Epidermal melanocyte (primary cell): ENCODE measurements at regions not wholly inside any gene's neighbourhood (a gene's known extent, or its start where the extent isn't known, plus 50 kb on each side); places are given as distances from the start of the nearest gene placed in this dataset.
A peak's percentile ranks its signal among the peaks of the same experiment; 100 is the strongest.

Experiments used
- DNase-seq: peaks from one replicate; pipeline ENCODE4 v3.0.0; 2011; ENCODE audit warnings: low spot score; ENCODE audit not compliant: insufficient read length

DNA sequence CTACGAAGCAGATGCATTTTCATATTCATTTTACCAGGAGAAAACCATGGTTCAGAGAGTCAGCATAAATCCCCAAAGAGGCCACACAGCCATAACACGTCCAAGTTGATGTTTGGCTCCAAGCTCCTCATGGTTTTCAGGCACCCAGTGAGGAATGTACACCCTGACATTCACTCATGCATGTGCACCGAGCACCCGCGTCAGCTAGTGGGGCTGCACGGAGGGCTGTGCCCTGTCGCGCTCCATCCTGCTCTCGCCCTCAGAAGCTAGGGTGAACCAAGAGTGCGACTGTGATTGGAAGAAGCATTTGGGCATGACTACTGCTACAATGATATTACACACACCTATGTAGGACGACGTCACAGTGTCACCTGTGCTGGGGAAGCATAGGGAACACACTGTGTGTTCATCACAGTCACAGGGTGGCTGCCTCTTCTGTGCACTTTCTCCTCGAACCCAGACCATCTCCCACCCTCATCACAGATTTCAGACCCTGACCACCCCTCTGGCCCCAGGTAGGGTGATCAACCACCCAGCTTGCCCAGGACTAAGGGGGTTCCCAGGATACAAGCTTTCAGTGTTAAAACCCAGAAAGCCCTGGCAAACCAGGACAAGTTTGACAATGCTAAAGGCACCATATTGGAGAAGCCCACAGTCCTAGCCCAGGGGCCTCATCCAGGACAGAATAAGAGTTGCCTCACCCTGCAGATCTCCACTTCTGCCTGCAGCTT, 148.6 kb upstream of the ZNF507 start:
- no peak for DNase-seq

DNA sequence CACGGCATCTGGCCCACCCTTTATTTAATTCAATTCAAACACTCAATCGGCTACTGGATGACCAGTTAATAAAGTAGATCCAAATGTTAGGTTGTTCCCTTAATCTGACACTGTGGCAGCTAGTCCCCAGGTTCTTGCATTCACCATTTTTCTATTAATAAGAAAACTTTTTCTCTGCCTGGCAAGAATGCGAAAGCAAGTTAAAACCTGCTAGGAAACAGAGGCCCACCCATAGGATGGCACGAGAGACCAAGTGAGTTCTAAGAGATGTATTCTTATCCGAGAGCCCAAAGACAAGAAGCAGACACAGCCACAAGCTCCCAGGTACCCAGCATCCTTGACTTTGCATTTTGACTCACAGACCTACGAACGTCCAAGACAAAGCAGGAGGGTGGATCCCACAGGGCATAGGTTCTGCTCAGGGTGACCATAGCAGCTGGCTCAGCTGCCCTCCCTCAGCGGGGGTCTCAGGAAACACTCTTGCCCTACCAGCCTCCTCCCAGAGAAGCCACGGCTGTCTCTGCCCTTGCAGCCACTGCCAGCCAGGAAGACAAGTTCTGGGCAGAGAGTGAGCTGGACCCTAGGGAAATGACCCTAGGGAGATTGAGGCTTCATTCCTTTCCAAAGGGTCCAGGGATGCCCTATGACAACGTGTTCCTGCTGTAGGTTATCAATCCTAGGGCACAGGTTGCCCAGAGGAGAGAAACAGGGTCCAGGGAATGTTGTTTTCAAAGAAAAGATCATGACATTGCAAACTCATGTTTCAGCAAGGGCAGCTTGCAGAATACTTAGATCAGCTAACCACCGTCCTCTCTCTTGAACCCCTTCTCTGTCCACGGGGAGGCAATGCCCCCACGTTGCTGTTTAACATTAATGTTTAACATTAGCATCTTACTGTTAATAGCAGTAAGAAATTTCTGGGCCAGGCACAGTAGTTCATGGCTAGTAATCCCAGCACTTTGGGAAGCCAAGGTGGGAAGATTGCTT, 147.2 kb upstream of the ZNF507 start:
- no peak for DNase-seq

DNA sequence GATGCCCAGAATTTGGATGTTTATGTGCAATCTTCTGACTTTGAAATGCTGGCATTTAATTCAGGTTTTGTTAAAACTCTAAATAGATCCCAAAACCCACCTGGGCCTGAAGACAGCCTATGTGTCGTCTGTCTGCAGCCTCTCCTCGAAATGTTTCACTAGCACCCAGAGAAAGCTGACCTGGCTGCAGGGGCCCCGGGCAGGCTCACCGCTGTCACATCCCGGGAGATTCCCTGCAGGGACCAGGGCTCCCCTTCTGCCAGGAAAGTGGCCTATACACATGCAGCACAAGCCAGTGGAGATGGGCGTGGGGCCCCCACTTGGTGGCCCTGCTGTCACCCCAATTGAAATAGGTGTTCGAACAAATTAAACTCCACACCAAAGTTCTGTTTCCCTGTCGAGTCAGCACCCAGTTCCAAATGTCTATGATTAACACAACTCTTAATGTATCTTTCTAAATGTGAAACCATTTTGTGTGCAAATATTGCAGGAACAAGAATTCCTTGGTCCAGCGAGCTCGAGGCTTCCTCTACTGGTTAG, 145.8 kb upstream of the ZNF507 start:
- no peak for DNase-seq

DNA sequence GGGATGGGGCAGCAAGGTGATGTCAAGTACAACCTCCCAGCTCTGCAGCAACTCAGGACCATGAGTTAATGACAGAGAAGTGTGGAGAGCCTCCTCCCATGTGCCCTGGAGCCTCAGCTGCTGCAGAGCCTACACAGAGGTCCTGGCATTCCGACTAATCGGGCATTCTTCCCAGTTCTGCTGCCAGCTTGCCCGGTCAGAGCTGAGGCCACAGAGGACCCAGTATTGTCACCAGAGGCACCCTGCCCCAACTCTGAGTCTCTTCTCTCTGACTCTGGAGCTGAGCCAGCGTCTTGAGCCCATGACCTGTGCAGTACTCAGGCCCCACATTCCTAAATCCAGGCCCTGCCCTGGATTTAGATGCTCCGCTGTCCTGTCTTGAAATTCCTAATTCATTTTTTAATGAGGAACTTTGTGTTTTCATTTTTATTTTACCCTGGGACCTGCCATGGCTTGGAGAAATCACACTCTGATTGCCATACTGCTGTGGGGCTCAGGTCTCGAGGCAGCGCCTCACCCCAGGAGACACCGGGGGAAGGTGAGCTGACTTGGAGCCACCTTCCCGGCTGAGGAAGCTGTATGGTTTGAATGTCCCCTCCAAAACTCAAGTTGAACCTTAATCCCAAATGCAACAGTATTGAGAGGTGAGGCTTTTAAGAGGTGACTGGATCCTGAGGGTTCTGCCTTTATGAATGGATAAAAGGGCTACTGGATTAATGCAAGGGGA, 144.9 kb upstream of the ZNF507 start:
- DNase-seq, result no peak

DNA sequence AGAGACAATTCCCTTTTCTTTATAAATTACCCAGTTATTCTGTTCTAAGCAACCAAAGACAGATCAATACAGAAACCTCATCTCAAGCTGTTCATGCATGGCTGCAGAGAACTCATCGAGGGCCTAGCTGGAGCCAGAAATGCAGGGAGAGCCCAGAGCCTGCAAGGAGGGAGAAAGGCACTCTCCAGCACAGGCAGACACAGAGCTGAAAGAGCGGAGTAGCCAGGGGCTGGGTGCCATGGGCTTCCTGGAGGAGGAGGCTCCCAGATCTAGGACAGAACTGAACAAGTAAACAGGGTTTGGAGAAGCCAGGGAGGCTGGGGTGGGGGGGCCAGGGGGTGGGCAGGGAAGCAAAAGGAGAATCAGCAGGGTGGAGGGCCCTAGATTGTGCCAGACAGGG, 144.2 kb upstream of the ZNF507 start:
- DNase-seq, result no peak

DNA sequence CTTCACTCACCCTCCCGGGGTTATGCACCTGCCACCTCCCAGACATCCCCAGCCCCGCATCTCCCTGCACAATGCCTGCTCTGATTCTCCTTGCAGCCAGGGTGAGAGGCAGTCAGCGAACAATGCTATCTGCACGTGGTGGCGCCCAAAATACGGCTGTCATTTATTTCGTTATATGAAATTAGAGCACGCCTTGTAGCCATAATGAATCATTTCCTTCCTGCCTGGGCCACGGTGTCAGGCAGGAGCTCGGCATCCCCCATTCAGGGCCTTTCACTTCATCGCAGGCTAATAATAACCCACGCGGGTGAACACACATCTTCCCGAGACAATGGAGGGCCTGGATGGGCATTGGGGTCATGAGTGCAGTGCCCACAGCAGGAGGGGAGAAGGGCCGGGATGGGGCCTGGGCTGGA, 143.8 kb upstream of the ZNF507 start:
- no peak for DNase-seq

DNA sequence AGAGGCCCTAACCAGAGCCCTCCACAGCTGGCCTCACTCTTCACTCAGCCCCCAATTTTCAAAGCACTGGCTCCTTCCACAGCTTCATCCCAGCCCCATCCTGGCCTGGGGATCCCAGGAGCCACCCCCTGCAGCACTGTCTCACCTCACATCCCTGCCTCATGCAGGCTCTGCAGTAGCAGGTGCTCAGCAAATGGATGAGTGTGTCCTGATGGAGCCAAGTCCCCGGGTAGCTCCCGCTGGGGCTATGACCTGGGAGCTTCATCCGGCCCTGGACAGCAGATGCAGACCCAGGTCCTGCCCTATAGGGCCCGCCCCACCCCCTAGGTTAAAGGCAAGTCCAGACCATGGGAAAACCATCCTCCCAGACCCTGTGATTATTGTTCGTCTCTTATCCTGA, 143.2 kb upstream of the ZNF507 start:
- DNase-seq, result no peak

DNA sequence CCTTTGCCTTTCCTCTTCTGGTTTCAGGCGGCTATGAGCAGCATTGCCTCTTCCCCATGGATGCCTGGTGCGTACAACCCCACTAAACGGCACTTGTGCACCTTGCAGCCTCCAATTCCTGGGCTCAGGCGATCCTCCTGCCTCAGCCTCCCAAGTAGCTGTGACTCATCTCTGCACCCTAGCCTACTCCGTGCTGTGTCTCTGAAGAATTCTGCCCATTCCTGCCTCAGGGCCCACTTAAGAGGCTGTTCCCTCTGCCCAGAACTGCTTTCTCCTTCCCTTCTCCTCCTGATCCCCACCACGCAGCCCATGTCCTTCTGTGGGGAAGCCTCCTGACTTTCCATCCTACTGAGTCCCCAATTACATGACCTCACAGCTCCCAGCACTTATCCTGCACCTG, 142.2 kb upstream of the ZNF507 start:
- DNase-seq, result no peak

DNA sequence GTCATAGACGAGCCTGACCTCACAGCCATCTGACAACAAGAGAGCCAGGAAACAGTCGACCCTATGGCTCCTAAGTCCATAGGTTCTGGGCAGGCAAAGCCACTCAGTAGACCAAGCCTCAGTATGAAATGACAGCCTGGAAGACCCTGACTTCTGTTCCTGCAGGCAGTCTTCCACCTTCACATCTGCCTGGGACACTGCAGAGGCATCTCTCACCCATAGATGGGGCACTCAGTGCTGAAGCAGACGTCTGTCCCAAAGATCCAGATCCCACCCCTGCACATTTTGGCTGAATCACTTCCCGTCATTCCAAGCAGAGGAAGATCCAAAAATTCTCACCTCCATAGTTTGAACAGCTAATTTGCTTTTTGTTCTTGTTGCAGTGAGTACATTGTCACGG, 139.3 kb upstream of the ZNF507 start:
- DNase-seq, result no peak

DNA sequence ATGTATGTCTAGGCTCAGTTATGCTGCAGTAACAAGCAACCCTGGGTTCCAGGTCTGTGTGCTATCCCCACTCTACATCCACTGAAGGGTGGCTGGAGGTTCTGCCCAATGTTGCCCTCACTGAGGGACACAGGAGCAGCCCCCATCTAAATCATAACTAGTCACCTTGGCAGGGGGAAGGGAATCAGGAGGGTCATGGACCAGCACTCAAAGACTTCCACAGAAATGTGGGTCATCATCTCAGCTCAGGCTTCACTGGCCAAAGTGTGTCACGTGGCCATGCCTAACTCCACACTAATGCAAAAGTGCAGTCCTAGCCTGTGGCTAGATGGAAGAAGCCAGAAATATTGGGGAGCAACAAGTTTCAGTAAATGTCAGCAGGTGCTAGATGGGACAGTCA, 137.3 kb upstream of the ZNF507 start:
- no peak for DNase-seq

DNA sequence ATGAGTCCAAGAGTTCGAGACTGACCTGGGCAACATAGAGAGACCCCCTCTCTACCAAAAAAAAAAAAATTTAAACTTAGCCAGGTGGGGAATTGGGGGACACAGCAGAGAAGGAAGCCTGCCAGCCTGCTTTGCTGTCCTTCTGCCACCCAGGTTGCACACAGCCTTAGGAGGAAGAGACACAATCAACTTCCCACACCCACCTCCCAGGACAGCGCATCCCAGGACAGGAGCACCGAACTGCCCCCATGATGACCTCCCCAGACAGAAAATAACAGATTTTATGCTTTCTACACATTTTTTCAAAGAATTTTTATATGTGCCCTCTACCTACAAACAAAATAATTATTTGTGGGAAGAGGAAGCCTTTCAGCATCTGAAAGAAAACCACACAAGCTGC, 126.0 kb upstream of the ZNF507 start:
- DNase-seq, result no peak

DNA sequence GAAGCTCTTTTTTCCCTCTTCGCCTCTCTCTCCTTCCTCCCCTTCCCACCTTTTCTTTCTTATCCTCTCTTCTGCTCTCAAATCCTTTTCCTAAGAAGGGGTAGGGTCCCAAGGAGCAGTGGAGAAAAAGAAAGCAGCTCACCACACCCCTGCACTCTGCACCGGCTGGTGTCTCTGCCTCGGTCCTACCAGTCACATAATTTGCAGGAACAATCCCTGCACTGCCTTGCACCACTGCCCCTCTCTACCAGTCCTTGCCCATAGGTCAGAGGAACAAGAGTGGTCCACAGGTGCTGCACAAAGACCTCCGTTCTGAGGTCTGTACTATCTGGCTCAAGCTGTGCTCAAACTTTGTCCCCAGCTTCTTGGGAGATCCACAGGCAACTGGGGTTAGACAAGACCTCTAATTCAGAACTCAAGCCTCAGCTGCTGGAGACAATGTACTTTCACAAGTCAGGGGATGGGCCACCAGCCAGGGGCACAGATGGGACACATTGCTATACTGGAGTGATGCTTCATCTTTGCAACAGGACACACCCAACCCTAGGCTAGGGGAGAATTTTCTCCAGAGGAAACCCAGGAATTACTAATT, 125.4 kb upstream of the ZNF507 start:
- no peak for DNase-seq

DNA sequence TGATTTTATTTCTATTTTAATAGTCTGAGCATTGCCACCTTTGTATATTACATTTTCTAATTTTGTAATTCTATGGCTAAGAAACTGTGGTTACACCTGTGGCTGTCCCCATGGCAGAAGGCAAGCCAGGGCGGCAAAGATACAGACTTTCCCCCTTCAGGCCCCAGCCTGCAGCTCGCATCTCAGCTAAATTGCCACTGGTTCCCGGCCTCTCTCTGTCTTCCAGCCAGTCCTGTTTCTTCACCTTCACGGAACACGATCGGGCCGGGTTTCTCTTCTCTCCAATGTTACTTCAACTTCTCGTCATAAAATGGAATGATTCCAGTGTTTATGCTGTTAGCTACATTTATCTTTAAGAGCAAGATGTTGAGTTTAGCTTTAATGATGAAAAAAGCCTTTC, 124.5 kb upstream of the ZNF507 start:
- no peak for DNase-seq

DNA sequence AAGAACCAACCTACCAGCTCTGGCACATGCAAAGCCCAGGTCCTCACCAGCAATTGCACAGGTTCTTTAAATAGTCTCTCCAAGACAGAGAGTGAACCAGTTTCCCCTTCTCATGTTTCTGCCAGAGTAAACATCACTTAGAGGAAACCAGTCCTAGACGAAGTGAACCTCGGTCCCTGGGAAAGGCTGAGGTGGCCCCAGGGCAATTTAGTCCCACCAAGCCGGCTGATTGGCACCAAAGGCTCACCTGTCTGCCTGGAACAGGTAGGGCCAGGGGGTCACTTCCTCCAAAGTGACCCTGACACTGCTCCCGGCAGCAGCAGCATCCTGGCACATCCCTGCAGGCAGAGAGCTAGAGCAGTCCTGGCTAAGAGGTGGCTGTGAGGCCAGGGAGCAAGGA, 122.9 kb upstream of the ZNF507 start:
- DNase-seq, result no peak

DNA sequence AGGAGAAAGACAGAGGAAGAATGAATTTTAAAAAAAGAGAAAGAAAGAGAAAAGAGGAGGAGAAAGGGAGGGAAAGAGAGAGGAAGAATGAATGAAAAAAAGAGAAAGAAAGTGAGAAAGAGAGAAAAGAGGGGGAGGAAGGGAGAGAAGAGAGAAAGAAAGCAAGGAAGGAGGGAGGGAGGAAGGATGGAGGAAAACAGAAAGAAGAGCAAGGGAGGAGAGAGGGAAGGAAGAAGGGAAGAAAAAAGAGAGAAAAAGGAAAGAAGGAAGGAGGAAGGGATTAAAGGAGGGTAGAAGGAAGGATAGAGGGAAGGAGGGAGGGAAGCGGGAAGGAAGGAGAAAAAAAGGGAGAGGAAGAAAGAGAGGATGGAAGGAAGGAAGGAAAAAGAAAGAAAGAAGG, 122.3 kb upstream of the ZNF507 start:
- DNase-seq, result no peak

DNA sequence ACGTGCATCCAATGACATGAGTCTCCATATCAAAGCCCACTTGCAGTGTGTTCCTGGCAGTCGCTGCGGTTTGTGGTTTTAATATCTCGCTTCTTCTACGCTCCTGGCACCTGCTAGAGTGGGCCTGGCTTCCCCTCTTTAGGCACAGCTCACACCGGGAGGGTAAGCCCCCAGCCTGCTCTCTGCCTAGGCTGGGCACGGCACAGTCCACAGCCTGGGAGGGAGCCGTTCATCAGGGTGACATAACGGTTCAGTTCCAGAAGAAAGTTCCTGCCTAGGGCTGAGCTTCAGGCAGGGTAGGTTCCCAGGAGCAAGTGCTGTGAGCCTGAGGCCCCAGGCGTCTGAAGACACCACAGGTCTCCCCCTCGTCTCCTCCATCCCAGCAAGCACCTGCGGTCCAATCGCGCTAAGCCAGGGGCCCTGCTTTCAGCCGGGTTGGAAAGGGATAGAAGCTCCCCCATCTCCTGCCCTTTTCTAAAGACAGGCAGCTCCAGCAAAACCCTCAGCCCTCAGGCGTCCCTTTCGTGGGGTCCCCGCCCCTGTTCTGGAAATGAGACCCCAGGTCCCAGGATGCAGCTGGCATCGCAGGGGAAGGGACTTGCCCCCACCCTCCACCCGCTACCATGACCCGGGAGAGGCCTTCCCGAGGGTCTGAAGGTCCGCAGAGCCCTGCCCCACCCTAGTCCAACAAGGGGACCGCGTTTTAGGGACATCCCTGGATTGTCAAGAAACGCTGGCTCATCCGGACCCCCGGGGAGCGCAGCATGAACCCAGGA, 121.6 kb upstream of the ZNF507 start:
- DNase-seq, result no peak

DNA sequence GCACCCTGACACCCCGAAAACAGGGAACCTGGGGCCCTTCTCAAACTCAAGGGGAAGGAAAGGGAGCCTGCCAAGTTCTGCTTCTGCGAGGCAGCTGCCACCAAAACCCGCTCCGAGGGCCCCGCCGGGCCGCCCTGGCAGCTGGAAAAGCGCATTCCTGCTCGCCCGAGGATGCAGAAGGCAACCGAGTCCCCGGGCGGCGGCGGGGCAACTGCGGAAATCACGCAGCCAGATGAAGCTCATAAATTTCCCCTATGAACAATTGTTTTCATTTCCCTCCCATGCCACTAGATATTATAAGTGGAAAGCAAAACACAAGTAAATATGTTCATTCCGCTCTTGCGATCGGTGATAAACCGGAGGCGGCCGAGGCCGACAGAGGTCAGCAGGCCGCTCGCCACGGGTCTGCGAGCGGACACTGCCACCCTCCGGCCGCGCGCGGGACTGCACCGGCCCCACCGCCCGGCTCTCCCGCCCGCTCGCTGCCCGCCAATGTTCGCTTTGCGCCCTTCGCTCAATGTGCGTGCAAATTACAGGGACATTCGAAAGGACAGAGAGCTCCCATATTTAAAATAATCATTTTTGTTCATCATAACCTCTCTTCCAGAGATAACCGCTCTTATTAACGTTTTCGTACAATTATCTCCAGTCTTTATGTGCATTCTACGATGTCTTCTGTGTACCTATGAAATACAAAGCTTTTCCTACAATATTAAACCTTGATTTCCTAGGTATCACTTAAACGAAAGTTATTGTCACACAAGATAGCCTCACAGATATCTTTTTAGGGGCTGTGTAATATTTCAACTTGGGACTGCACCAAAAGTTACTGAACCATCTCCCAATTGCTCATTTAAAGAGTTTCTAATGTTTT, 120.8 kb upstream of the ZNF507 start:
- DNase-seq, result peak; percentile 75

DNA sequence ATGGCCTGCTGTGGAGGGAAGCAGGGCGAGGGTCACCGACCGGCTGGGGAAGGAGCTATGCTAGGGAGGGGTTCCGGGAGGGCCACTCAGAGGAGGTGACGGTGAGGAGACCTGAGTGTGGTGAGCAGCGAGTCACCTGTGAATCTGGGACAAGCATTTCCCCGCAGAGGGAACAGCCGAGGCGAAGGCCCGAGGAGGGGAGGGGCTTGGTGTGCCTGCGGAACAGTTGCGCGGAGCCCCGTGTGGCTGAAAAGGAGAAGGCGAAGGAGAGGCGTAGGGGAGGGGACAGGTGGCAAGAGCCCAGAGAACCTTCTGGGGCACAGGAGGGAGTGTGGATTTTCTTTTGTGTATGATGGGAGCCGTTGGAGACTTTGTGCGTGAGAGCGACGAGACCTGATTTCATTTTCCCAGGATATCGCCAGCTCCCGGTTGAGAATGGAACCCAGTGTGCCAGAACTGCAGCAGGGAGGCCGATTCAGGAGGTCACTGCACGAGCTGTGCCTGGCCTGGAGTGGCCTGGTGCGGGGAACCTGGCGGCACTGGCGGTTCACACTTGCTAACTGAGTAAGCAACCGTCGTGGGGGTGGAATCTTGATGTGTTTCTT, 117.7 kb upstream of the ZNF507 start:
- DNase-seq, result no peak

DNA sequence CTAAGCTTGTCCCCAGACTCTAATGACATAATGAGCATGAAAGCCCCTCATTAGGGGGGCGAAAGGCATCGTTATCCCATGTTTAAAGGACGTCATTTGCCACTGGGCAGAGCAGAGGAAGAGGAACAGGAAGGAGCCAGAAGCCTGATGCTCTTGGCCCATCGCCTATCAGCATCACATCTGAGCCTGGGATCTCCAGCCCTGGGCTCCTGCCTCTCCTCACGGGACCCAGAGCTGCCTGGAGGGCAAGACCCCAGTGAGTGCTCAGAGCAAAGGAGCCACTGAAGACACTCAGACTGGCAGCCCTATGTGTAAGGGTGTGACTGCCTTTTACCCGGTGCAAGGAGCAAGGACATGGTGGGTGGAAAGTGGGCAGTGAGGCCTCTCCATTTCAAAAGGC, 115.0 kb upstream of the ZNF507 start:
- no peak for DNase-seq
